IMR-90 (cell line): ENCODE measurements at regions not wholly inside any gene's neighbourhood (a gene's known extent, or its start where the extent isn't known, plus 50 kb on each side); places are given as distances from the start of the nearest gene placed in this dataset.

Experiments used
- ATAC-seq: fragments of 200-7000 bp; cut with Tn5 transposase; 2 replicates; pipeline ENCODE4 v1.9.1; 2020; ENCODE audit warnings: low read depth, mild to moderate bottlenecking, moderate library complexity
- BruUV-seq: library from RNA; stranded (reverse); fragments of 400-500 nt; replicated peaks from 2 replicates; lab custom pipeline; 2021; lab: Mats Ljungman, UMichigan
- CTCF ChIA-PET: fragments of 300-600 bp; formaldehyde crosslinking; extraction: SDS; loops from one replicate; lab custom pipeline; 2021; ENCODE audit warnings: antibody characterized with exemption; lab: Yijun Ruan, JAX
- POLR2A ChIA-PET: fragments of 300-600 bp; sonication (Branson Sonifier 250); formaldehyde crosslinking; loops from one replicate; lab custom pipeline; 2022; ENCODE audit warnings: antibody characterized with exemption; ENCODE audit not compliant: unreplicated experiment; lab: Charles Lee
- DNase-seq: peaks from one replicate; pipeline ENCODE4 v3.0.0; 2013
- H2AFZ ChIP-seq: replicated peaks from 2 replicates; pipeline ENCODE3; 2013; ENCODE audit warnings: low read length, mild to moderate bottlenecking; ENCODE audit not compliant: poor library complexity
- H2AK5ac ChIP-seq: 2 replicates; pipeline ENCODE4 v1.6.1; 2013; ENCODE audit warnings: low read depth, low read length, inconsistent platforms
- H2AK9ac ChIP-seq: replicated peaks from 2 replicates; pipeline ENCODE3; 2013; ENCODE audit warnings: mild to moderate bottlenecking, low read depth, low read length, moderate library complexity; ENCODE audit not compliant: poor library complexity
- H2BK120ac ChIP-seq: 2 replicates; pipeline ENCODE4 v1.6.1; 2013; ENCODE audit warnings: low read depth, low read length, inconsistent platforms
- H2BK15ac ChIP-seq: 3 replicates; pipeline ENCODE4 v1.6.1; 2013; ENCODE audit warnings: low read depth, low read length, inconsistent platforms
- H2BK20ac ChIP-seq: 2 replicates; pipeline ENCODE4 v1.6.1; 2013; ENCODE audit warnings: low read depth, mild to moderate bottlenecking, inconsistent platforms, low read length, moderate library complexity
- H2BK5ac ChIP-seq: 2 replicates; pipeline ENCODE4 v1.6.1; 2013; ENCODE audit warnings: mild to moderate bottlenecking, low read depth, low read length, inconsistent platforms; ENCODE audit not compliant: poor library complexity, severe bottlenecking
- H3K14ac ChIP-seq: replicated peaks from 2 replicates; pipeline ENCODE4 v1.6.1; 2013; ENCODE audit warnings: low read depth, low read length, inconsistent platforms
- H3K18ac ChIP-seq: 2 replicates; pipeline ENCODE4 v1.6.1; 2013; ENCODE audit warnings: low read depth, low read length, control low read depth
- H3K23ac ChIP-seq: 2 replicates; pipeline ENCODE4 v1.6.1; 2013; ENCODE audit warnings: low read depth, low read length, inconsistent platforms
- H3K27ac ChIP-seq: 2 replicates; pipeline ENCODE4 v1.5.1; 2013; ENCODE audit warnings: mild to moderate bottlenecking, control low read depth, low read length; ENCODE audit not compliant: insufficient read depth
- H3K27me3 ChIP-seq: 2 replicates; pipeline ENCODE4 v1.6.1; 2013; ENCODE audit warnings: low read length; ENCODE audit not compliant: control insufficient read depth, insufficient read depth
- H3K36me3 ChIP-seq: 2 replicates; pipeline ENCODE4 v1.6.1; 2013; ENCODE audit warnings: low read length, mixed read lengths; ENCODE audit not compliant: control insufficient read depth, insufficient read depth
- H3K4ac ChIP-seq: 2 replicates; pipeline ENCODE4 v1.6.1; 2013; ENCODE audit warnings: low read depth, low read length, inconsistent platforms
- H3K4me1 ChIP-seq: 2 replicates; pipeline ENCODE4 v1.6.1; 2013; ENCODE audit warnings: low read length, mixed read lengths; ENCODE audit not compliant: control insufficient read depth, insufficient read depth
- H3K4me2 ChIP-seq: 2 replicates; pipeline ENCODE4 v1.6.1; 2013; ENCODE audit warnings: low read depth, mild to moderate bottlenecking, control low read depth, low read length, moderate library complexity
- H3K4me3 ChIP-seq: 2 replicates; pipeline ENCODE4 v1.5.1; 2013; ENCODE audit warnings: low read depth, mild to moderate bottlenecking, control low read depth, low read length, moderate library complexity; ENCODE audit not compliant: insufficient read depth
- H3K56ac ChIP-seq: 2 replicates; pipeline ENCODE4 v1.6.1; 2013; ENCODE audit warnings: low read length, inconsistent platforms; ENCODE audit not compliant: insufficient read depth; ENCODE audit errors: extremely low read depth
- H3K79me1 ChIP-seq, 2 experiments: 2 replicates each; pipeline ENCODE4 v1.6.1; 2013; ENCODE audit warnings: low read length in 2 of 2, inconsistent platforms in 1 of 2, low read depth in 1 of 2
- H3K9ac ChIP-seq: 2 replicates; pipeline ENCODE4 v1.6.1; 2013; ENCODE audit warnings: low read depth, low read length, control low read depth
- H3K9me1 ChIP-seq: 2 replicates; pipeline ENCODE4 v1.6.1; 2013; ENCODE audit warnings: low read length, inconsistent platforms; ENCODE audit not compliant: insufficient read depth
- H3K9me3 ChIP-seq: 2 replicates; pipeline ENCODE4 v1.6.1; 2013; ENCODE audit warnings: low read length; ENCODE audit not compliant: control insufficient read depth, insufficient read depth
- H4K20me1 ChIP-seq: 2 replicates; pipeline ENCODE4 v1.6.1; 2013; ENCODE audit warnings: low read length, inconsistent platforms; ENCODE audit not compliant: insufficient read depth
- H4K5ac ChIP-seq: 2 replicates; pipeline ENCODE4 v1.6.1; 2013; ENCODE audit warnings: mild to moderate bottlenecking, low read depth, low read length, control low read depth
- H4K8ac ChIP-seq, 2 experiments: 2 replicates each; pipeline ENCODE4 v1.6.1; 2013; ENCODE audit warnings: low read depth in 2 of 2, low read length in 2 of 2, control low read depth in 1 of 2, inconsistent platforms in 1 of 2
- H4K91ac ChIP-seq: 2 replicates; pipeline ENCODE4 v1.6.1; 2013; ENCODE audit warnings: low read depth, low read length, inconsistent platforms; ENCODE audit not compliant: insufficient read depth
- CEBPB ChIP-seq: IDR thresholded peaks from 2 replicates; pipeline ENCODE4 v1.6.1; 2012; ENCODE audit warnings: low read depth, low read length, improper control_type of control experiment
- CHD1 ChIP-seq: IDR thresholded peaks from 2 replicates; pipeline ENCODE4 v1.6.1; 2012; ENCODE audit warnings: low read depth, low read length, improper control_type of control experiment
- MXI1 ChIP-seq: IDR thresholded peaks from 2 replicates; pipeline ENCODE4 v1.6.1; 2012; ENCODE audit warnings: low read depth, mild to moderate bottlenecking, low read length, moderate library complexity, borderline replicate concordance
- NFE2L2 ChIP-seq: fragments of 150-350 bp; IDR thresholded peaks from 2 replicates; pipeline ENCODE4 v1.6.1; 2016; ENCODE audit warnings: low read depth, mild to moderate bottlenecking, low read length
- RAD21 ChIP-seq: IDR thresholded peaks from 2 replicates; pipeline ENCODE4 v1.6.1; 2012; ENCODE audit warnings: low read length, improper control_type of control experiment
- RCOR1 ChIP-seq: IDR thresholded peaks from 2 replicates; pipeline ENCODE4 v1.6.1; 2012; ENCODE audit warnings: mild to moderate bottlenecking, low read length, improper control_type of control experiment; ENCODE audit not compliant: insufficient replicate concordance
- SMC3 ChIP-seq: fragments of 150-350 bp; IDR thresholded peaks from 2 replicates; pipeline ENCODE4 v1.6.1; 2016; ENCODE audit warnings: low read depth, mild to moderate bottlenecking, antibody characterized with exemption, low read length, moderate library complexity
- USF2 ChIP-seq: fragments of 150-350 bp; IDR thresholded peaks from 2 replicates; pipeline ENCODE4 v1.6.1; 2017; ENCODE audit warnings: mild to moderate bottlenecking, antibody characterized with exemption, low read length, low read depth
- WGBS, 2 experiments: methylation state at CpG; one replicate each; pipeline versions ENCODE4 v1.1.5 to v1.1.7; 2013; ENCODE audit warnings: missing lambda C conversion rate in 2 of 2; ENCODE audit not compliant: insufficient read length in 1 of 2; ENCODE audit errors: extremely low coverage in 2 of 2; 5-methylcytosine and 5-hydroxymethylcytosine counted together
- dilution Hi-C: fragments of 300-500 bp; cut with HindIII; formaldehyde crosslinking; loops from one replicate; pipeline ENCODE4 v1.14.3; 2018; ENCODE audit warnings: low sequenced_read_pairs; ENCODE audit not compliant: unreplicated experiment
- in situ Hi-C: fragments of 300-500 bp; cut with MboI; formaldehyde crosslinking; loops from 3 replicates; pipeline ENCODE4 v1.14.3; 2019; ENCODE audit warnings: low sequenced_read_pairs, inconsistent platforms, mixed read lengths
- intact Hi-C: fragments of 100-400 bp; cut with micrococcal nuclease; formaldehyde crosslinking; loops from 2 replicates; pipeline ENCODE4 v1.10.0; 2022

- H2BK15ac ChIP-seq = no peak overlapping the region
- H3K4me2 ChIP-seq = no peak overlapping the region
- no peaks in the 10 kb centered on the region for H4K20me1 ChIP-seq
- no peak overlapping the region for H3K23ac ChIP-seq
- no peak overlapping the region for H3K56ac ChIP-seq
- H2BK20ac ChIP-seq = no peak overlapping the region
- in situ Hi-C loops (no loop called here), dilution Hi-C loops (no loop called here), intact Hi-C loops (no loop called here)
- H4K8ac ChIP-seq = no peak overlapping the region
- WGBS, 2 experiments = 56% methylated on average over 1 of the region's 5 CpGs; no CpG with 5 or more reads in 1 of the 2 experiments
- H3K27me3 ChIP-seq = no peaks in the 10 kb centered on the region
- no peak overlapping the region for H2AK9ac ChIP-seq
- no peak for DNase-seq
- no peak overlapping the region for H3K9ac ChIP-seq
- no peaks in the 10 kb centered on the region for H3K9me3 ChIP-seq
- H4K5ac ChIP-seq = no peak overlapping the region
- ChIA-PET CTCF (interaction anchor here (0.7 kb wide), 1 partner anchor 9 kb away, joined by 3 read pairs; no protein-coding TSS in a partner anchor), POLR2A (no interaction called here)
- no peak for ATAC-seq
- H2AFZ ChIP-seq = no peak overlapping the region
- no peak overlapping the region for H2BK5ac ChIP-seq
- no peak overlapping the region for H3K4ac ChIP-seq
- no peak for TF ChIP-seq SMC3
- TF ChIP-seq NFE2L2 = no peak
- TF ChIP-seq RAD21 = no peak
- no peak for TF ChIP-seq MXI1
- TF ChIP-seq USF2 = no peak
- TF ChIP-seq CHD1 = no peak
- TF ChIP-seq RCOR1 = no peak
- no peak for TF ChIP-seq CEBPB
- H3K4me3 ChIP-seq = no peak overlapping the region
- H4K91ac ChIP-seq = no peak overlapping the region
- no peak overlapping the region for H3K18ac ChIP-seq
- no peak overlapping the region for H3K27ac ChIP-seq
- no peaks in the 10 kb centered on the region for H3K79me1 ChIP-seq
- H2AK5ac ChIP-seq = no peak overlapping the region
- BruUV-seq = no TSS peak
- H3K14ac ChIP-seq = no peak overlapping the region
- H3K4me1 ChIP-seq = no peaks in the 10 kb centered on the region
- no peaks in the 10 kb centered on the region for H3K9me1 ChIP-seq
- H3K36me3 ChIP-seq = no peaks in the 10 kb centered on the region
- no peak overlapping the region for H2BK120ac ChIP-seq
These were observed 96.9 kb upstream of the MSH6 start for GRCh38 chr2:47686018-47686417.
